ENCODE measurements at regions not wholly inside any gene's neighbourhood (a gene's known extent, or its start where the extent isn't known, plus 50 kb on each side); places are given as distances from the start of the nearest gene placed in this dataset.

GRCh38 chr5:68352166-68352565 lies 136.6 kb downstream of the PIK3R1 start:
- no peak for DNase-seq

GRCh38 chr5:68353605-68354004 lies 138.0 kb downstream of the PIK3R1 start:
- no peak for DNase-seq

DNA sequence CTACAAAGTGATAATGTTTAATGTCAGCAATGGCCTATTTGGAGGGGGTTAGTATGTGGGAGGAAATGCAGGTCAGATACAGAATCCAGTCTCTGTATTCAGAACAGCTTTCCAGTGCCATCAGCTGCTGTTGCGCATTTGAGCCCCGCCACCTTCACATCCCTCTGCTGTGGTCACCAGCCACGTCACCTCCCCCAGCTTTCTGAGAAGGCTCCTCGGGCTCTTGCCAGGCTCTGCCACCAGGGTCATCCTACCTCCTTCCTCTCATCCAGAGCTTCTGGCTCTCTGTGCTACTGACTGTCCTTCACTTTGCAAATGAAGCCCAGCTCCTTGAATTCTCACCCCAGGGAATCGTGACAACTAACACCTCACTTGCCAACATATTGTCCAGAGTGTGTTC lies 138.8 kb downstream of the PIK3R1 start:
- DNase-seq: no peak

DNA sequence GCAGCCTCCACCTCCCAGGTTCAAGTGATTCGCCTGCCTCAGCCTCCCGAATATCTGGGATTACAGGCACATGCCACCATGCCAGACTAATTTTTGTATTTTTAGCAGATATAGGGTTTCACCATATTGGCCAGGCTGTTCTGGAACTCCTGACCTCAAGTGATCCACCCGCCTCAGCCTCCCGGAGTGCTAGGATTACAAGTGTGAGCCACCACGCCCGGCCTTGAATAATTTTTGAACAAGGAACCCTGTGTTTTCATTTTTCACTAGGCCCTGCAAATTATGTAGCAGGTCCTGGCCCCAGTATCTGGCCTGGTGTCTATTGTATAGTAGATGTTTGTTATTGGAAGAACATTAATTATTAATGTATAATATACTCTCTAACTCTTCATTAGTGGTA lies 140.7 kb downstream of the PIK3R1 start:
- no peak for DNase-seq

GRCh38 chr5:68356623-68357022 lies 141.1 kb downstream of the PIK3R1 start:
- no peak for DNase-seq

- DNase-seq: no peak
These were observed 144.1 kb downstream of the PIK3R1 start for GRCh38 chr5:68359699-68360098.

GRCh38 chr5:68362331-68362730 lies 146.8 kb downstream of the PIK3R1 start:
- DNase-seq: no peak

GRCh38 chr5:68365889-68366288 lies 150.3 kb downstream of the PIK3R1 start:
- no peak for DNase-seq

- DNase-seq: no peak
These were observed 151.7 kb downstream of the PIK3R1 start for GRCh38 chr5:68367287-68367686.

DNA sequence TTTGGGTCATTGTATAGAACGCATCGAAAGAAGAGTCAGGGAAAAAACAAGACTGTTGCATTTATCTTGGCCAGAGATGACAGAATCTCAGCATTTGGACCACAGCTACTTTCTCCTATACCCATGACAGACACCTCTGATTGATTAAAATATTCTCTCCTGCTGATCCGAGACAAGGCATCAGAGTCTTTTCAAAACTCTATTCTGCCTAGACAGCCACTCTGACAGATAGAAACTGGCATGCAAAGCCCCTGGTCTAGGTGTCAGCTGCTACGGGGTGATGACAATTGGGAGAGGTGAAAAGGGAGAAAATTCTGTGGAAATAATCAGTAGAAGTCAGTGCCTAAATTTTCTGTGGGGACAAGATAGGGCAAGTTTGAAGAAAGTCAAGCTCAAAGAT lies 152.2 kb downstream of the PIK3R1 start:
- no peak for DNase-seq

DNA sequence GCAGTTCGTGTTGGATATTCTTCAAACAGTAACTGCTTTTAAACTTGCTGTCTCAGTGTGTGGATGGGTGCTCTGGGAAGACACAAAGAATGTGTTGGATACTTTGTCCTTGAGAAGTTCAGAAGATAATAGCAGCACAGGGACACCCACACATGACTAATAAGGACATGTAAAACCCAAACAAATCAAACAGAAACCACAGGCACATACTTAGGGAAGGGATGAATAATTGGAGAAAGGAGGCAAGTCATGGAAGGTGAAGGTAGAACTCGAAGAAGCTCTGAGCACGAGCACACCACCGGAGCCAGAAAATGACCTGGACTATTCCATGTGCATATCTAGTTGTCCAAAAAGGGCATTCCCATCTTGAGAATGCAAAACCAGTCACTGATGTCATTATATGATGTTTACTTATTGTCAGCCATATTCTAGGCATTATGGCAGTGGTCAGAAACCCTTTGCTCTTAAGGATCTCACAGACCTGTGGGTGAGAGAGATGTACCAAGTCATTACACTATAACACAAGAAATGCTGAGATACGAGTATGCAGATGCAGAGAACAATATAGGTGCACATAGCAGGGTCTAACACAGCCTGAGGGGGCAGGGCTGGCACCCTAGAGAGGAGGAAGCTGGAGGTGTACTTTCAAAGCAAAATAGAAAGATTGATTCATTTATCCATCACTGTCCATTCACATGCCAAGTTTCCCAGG lies 152.9 kb downstream of the PIK3R1 start:
- no peak for DNase-seq

- no peak for DNase-seq
These were observed 153.4 kb downstream of the PIK3R1 start for GRCh38 chr5:68369023-68369359.

- DNase-seq: no peak
These were observed 154.0 kb downstream of the PIK3R1 start for GRCh38 chr5:68369457-68370125.

- no peak for DNase-seq
These were observed 154.6 kb downstream of the PIK3R1 start for GRCh38 chr5:68370196-68370595.

- DNase-seq: no peak
These were observed 156.1 kb downstream of the PIK3R1 start for GRCh38 chr5:68371607-68372006.

- no peak for DNase-seq
These were observed 156.6 kb downstream of the PIK3R1 start for GRCh38 chr5:68372161-68372560.

DNA sequence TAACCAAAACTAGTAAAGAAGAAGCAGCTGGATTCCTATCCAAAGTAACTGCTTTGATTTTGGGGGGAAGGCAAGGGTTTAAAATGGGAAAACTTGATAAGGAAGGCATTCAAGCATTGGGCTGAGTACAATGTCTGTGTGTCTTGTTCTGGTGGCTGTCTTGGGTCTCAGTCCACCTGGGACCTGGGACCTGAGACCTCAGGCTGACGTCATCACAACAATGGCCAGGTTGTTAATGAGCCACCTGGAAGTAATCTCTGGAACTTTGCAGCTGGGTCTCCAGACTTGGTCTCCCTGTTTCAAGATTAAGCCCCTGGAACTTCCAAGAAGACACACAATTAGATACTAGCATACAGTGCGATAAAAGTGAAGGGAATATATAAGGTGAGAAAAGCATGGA lies 157.5 kb downstream of the PIK3R1 start:
- DNase-seq: no peak

DNA sequence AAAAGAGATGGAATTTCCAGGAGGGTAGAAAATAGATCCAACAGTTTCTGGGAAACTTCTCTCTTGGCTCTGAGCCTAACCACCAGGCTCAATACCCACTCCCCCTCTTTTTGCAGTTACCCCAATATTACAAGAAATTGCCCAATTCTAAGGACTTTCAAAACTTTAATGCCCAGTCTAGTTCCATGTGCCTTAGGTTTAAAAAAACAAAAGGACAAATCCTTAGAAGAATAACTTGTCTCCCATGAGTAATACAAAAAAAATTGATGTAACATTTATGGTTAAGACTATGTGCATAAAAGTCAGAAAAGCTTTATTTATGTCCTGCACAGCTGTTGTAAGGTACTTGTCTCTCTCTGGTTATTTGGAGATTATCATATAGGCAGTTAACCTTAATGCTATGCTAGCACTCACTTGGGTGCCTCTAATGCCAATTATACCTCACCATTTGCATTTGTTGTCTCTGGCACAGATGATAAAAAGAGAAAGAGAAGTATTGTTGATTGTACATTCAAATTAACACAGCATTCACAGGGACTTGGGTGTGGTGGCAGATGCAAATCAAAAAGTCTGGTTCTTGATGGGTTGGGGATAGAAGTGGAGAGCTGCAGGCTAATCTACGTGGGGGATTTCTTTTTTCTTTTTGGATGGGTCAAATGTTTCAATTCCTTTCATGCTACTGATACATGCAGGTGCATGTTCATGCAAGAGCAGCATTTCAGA lies 159.4 kb downstream of the PIK3R1 start:
- DNase-seq: no peak

GRCh38 chr5:68375540-68375939 lies 160.0 kb downstream of the PIK3R1 start:
- DNase-seq: no peak

- no peak for DNase-seq
These were observed 161.4 kb downstream of the PIK3R1 start for GRCh38 chr5:68376935-68377334.

- no peak for DNase-seq
These were observed 162.2 kb downstream of the PIK3R1 start for GRCh38 chr5:68377733-68378132.

DNA sequence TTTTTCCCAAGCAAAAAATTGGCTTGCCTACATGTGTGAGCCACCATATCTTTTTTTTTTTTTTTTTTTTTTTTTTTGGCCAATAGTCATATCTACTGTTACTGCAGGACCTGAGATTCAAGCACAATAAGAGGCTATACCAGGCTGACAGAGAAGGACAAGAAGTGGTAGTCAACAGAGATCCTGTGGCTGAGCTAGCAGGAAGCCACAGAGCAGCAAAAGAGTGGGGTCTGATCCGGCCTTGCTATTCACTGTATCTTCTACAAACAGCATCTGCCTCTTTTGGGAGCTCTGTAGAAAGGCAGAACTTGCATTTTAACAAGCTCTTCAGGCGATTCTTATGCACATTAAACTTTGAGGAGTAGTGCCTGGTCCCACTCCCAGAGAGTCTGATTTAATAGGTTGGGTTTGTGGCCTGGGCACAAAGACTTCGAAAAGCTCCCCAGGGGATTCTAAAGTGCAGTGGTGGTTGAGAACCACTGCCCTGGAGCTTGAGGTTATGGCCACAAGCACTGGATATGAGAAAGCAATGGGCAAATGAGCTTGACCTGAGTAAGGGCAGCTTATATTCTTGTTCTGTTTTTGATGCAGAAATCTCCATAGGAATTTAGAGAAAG lies 162.8 kb downstream of the PIK3R1 start:
- peak; percentile 10 for DNase-seq

GRCh38 chr5:68379275-68380036 lies 163.9 kb downstream of the PIK3R1 start:
- no peak for DNase-seq
